ENCODE measurements at regions not wholly inside any gene's neighbourhood (a gene's known extent, or its start where the extent isn't known, plus 50 kb on each side); places are given as distances from the start of the nearest gene placed in this dataset.
"Not testable (repeated sequence)": the region's sequence is repeated elsewhere in the genome, so short reads cannot be mapped to it uniquely, and the experiment has no call there.

- DNase-seq (ENCODE audit: extremely low read depth, low read depth): no peak
- no peak for TF ChIP-seq CTCF (IDR thresholded peaks at IDR 0.05; ENCODE audit: low read depth, low read length, missing control alignments)
- no peak overlapping the region for H3K4me3 ChIP-seq (replicated peaks; ENCODE audit: low read depth, low read length)
Measured at GRCh38 chr1:178672434-178672833, 52.6 kb upstream of the RALGPS2 start.

DNA sequence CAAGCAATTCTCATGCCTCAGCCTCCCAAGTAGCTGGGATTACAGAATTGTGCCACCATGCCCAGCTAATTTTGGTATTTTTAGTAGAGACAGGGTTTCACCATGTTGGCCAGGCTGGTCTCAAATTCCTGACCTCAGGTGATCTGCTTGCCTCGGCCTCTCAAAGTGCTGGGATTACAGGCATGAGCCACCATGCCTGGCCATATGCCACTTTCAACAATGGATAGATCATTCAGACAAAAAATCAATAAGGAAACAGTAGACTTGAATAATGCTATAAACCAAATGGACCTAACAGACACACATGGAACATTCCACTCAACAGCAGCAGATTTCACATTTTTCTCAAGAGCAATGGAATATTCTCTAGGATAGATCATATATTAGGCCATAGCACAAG is 50.5 kb upstream of the RALGPS2 start:
- H3K4me3 ChIP-seq (replicated peaks; ENCODE audit: low read depth, low read length); DNase-seq (ENCODE audit: extremely low read depth, low read depth): not testable (repeated sequence)
